ENCODE measurements at regions not wholly inside any gene's neighbourhood (a gene's known extent, or its start where the extent isn't known, plus 50 kb on each side); places are given as distances from the start of the nearest gene placed in this dataset.

DNA sequence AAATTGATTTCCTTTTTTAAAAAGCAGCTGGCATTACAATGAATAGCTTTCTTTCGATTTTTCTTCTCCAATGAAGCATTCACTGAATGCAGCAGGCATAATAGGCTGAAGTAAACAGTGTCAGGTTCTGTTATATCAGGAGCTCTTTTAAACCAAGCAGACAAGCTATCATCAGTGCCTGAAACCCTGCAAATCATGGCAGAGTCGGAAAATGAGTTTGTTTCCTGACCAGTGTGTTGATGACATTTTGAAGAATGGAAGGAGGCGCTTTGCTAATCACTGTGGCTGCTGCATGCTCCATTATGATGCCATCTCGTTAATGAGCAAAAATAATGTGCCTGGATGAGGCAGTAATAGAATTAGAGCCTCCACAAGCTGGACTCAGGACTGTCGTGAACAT lies 284.5 kb downstream of the ZNF608 start:
- no peak for DNase-seq (ENCODE audit: low read depth)

DNA sequence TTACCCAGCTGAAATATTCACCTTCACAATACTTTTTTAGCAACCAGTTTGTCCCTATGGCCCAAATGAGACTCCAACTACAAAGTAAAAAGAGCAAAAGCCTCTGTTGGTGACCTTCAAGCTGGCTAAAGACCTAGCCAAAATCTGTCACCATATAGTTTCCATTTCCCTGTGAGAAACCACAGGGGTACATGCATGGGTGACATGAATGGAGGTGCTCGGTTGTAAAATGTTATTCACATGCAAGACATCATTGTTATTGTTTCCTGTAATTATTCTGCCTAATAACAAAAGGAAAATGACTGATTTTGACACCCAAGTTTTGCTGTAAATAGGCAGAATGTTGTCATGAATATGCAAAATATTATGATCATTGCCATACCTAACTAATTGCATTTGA lies 285.3 kb downstream of the ZNF608 start:
- DNase-seq (ENCODE audit: low read depth), result no peak

- no peak for DNase-seq (ENCODE audit: low read depth)
Measured at GRCh38 chr5:124460642-124461041, 285.8 kb downstream of the ZNF608 start.

DNA sequence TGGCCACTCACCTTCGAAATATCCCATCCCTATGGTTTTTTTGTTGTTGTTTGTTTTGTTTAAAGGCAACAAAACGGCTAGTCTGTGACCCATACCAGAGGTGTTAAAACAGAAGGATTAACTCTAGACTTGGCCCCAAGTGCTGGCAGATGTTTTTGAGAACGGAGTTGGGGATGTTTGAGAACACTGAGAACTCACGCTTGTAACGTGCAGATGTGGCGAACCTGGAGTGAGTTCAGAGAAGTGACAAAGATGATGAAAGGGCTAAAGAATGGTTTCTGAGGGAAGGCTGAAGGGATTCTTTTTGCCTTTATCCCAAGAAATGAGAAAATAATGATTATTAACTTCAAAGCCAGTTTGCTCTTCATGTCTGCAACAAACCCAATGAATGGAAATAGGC lies 286.5 kb downstream of the ZNF608 start:
- DNase-seq (ENCODE audit: low read depth), result no peak

- DNase-seq (ENCODE audit: low read depth), result no peak
Measured at GRCh38 chr5:124457901-124458300, 288.5 kb downstream of the ZNF608 start.

DNA sequence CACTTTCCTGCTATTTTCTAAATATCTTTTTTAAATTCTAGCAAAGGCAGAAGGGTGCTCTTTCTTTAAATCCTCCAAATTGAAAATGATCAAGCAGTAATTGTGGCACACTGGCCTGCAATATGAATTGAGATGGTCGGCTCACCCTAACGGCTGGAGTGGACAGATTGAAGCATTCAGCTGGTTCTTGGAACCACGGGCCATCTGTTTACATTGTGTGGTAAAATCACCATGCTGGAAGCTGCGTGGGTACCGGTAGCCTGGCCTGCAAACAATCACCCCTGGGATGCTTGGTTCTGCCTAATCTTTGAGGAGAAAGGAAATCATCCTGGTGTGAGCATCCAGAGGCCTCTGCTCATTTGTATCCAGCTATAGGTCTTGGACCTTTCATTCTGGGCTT lies 289.3 kb downstream of the ZNF608 start:
- DNase-seq (ENCODE audit: low read depth), result no peak

DNA sequence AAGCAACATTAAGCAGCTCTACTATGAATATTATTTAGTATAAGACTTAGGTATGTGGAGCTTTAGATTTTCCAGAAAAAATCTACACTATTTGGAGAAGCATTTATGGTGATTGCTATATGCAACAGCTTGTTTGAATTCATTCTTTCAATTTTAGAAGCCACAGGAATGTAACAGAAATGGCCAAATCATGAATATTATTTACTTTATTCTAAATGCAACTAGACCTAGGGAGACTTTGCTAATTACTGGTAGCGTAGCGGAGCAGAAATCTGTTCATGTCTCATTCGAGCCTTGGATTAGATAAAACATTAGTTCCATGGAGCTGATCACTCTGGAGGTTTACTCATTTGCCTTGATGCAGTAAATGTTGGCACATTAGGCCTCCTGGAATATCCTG lies 290.2 kb downstream of the ZNF608 start:
- no peak for DNase-seq (ENCODE audit: low read depth)

DNA sequence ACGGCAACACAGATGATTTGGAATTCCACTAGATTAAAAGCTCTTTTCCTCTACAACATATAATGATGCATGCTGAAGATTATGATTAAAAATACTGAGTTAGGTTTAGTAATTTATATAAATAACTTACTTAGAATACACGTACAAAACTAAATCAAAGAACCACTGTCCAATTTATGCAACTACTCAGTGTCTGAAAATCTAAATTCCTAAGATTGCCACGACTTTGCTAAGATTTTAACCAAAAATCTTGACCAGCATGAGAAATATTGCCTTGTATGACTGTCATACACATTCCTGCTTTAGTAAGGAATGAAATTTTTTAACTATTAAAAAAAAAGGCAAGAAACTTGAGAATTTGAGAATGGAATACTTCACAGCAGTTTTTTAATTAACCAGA lies 292.4 kb downstream of the ZNF608 start:
- DNase-seq (ENCODE audit: low read depth), result no peak

DNA sequence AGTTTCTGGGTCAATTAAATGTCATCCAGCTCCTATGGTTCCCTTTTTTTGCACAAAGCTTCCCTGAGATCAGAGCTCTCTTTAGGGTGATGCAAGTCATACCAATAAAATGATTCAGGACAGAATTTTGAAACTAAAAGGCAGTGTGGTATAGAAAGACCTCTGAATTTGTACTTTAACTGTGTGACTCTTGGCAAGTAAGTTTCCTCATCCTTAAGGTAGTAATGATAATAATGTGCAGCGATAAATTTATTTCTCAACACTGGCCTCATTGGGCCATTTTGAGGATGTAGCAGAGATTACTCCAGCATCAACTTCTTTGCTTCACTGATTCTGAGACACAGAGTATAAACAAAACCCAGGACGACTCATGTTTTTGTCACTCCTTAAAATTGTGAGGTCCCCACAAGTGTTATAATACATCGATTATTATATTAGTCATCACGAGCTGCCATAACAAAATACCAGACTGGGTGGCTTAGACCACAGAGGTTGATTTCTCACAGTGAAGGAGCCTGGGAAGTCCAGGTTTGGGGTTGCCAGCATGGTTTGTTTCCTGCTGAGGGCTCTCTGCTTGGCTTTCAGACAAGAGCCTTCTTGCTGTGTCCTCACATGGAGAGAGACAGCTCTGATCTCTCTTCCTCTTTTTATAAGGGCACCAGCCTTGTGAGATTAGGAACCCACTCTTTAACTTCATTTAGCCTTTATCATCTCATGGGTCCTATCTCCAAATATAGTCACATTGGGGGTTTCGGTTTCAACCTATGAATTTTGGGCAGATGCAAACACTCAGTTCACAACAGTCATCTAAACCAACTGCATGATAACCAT lies 293.0 kb downstream of the ZNF608 start:
- no peak for DNase-seq (ENCODE audit: low read depth)

- no peak for DNase-seq (ENCODE audit: low read depth)
Measured at GRCh38 chr5:124452412-124452811, 294.0 kb downstream of the ZNF608 start.

- DNase-seq (ENCODE audit: low read depth), result no peak
Measured at GRCh38 chr5:124451721-124452383, 294.6 kb downstream of the ZNF608 start.

DNA sequence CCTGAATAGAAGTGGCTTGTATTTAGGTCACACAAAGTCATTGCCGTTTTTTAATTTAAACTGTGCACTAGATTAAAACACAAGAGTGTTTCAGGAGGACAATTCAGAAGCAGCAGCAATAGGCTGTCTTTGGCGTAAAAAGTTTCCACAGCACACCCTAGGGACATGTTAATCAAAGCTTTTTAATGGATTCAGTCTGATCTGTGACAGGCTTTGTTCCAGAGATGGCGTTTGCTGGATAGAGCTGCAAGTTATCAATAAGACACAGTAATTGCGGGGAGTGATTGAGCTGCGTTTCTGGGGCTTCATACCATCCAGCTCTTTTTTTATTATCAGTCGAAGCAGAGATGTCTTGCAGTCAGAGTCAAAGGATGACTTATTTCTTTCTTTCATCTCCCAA lies 300.3 kb downstream of the ZNF608 start:
- DNase-seq (ENCODE audit: low read depth), result no peak

- DNase-seq (ENCODE audit: low read depth), result no peak
Measured at GRCh38 chr5:124445070-124445619, 301.3 kb downstream of the ZNF608 start.

DNA sequence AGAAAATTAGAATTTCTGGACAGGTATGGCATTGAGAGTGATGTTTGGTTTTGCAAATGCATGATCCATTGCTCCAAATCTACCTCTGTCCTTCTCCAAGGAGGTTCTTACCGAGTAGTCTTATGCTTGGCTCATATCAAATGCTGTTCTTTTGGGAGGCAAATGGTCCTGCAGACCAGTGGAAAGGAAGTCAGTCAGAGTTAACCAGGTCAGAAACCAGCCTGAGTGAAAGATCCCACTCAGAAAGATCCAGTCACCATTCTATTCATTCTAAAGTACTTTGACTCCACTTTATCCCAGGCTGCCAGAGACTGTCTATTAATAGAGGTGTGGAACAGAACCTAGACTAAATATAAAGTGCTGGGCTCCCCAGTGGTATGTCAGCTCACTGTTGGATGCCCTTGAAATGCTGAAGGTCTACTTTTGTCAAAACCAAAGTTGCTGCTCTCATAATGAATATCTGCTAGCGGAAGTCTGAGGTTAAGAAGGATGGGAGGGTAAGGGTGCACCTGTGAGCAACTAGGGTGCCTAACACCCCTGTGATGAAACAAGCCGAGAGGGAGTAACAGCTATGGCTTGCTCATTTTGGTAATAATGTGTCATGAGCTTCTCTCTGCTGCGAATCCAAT lies 302.2 kb downstream of the ZNF608 start:
- no peak for DNase-seq (ENCODE audit: low read depth)

DNA sequence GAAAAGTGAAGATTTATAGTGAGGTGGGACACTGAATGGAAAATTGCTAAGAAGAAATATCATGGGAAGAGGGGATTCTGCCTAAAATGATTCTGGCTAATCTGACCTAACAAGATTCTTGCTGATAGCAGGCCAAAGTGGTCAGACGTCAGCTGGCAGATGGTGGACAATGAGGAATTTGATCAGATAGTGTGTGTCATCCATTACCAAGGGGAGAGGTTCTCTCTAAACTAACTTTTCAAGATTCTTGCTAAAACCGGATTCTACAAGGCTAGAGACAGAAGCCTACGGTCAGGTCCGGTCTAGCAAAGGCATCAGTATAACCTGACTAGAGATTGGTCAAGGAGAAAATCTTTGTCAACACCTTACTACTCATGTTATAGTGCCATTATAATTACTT lies 306.0 kb downstream of the ZNF608 start:
- no peak for DNase-seq (ENCODE audit: low read depth)

DNA sequence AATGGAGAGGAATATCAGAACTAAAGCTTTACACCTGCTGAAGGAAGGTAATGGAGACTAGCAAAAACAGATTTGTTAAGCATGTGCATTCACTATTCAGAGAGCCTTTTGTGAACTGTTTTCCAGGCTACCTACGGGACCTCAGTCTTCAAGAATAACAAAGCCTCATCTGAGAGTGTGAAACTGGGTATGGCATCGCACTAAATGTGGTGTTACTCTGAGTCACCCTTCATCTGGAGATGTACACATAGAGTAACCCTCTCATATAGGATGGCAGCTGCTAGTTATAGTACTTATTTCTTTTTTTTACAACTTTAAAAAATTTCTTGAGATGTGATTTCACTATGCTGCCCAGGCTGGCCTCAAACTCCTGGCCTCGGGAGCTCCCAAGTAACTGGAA lies 306.8 kb downstream of the ZNF608 start:
- no peak for DNase-seq (ENCODE audit: low read depth)

GRCh38 chr5:124438903-124439281 lies 307.5 kb downstream of the ZNF608 start:
- DNase-seq (ENCODE audit: low read depth), result no peak

DNA sequence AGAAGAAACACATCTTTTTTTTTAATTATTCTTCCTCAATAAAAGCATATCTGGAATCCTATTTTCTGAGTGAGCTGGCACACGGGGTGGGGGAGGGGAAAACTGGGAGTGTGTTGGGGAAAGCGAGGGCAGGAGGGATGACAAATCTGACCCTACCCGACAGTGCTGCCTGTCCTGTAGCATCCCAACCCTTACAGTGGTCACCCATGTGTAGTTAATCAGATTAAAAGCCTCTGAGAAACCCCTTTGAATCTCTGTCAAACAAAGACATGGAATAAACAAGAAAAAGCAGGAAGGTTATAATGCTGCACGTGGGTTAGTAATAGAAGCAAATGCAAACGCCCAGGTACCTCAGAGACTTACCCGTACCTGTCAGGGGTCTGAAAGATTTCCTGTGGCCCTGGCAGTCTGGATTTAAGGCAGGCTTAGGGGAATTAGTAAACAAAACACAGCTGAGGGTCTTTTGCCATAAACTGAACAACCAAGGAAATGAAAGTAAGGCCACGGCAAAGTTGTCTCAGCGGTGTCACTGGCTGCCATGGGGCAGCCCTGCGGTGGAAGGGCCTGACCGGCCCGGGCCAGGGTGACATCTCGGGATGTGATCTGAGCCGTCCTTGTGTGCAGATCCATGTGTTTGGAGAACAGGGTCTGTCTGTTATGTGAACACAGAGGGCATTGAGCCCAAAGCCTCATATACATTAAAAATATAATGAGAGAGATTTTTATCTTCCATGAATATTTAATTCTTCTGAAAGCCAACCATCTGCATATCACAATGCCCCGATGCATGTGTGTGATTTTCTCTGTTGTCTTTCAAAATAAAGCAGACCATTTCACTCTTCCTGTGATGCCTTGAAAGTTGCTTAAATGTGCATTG lies 308.2 kb downstream of the ZNF608 start:
- DNase-seq (ENCODE audit: low read depth), result no peak

GRCh38 chr5:124436294-124436693 lies 310.1 kb downstream of the ZNF608 start:
- no peak for DNase-seq (ENCODE audit: low read depth)

GRCh38 chr5:124433170-124433569 lies 313.3 kb downstream of the ZNF608 start:
- DNase-seq (ENCODE audit: low read depth), result no peak

- DNase-seq (ENCODE audit: low read depth), result no peak
Measured at GRCh38 chr5:124421584-124421983, 324.9 kb downstream of the ZNF608 start.

DNA sequence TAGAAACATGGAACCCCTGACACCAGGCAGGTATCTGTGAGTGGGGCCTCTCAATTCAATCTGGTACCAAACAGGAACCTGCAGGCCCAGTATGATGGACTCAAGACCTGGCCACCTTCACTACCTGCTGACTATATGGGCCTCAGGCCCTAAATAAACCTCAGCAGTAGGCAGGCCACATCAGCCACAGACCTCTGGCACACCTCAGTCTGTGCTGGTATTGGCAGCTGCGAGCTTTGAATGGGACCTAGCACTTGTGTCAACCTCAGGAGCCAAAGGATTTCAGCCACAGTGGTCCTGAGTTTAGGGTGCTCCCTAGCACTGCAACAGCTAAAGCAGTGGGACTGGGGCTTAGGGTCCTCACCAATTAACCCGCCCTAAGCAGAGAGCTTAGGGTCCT lies 325.5 kb downstream of the ZNF608 start:
- no peak for DNase-seq (ENCODE audit: low read depth)

All from activated T-cell treated with anti-CD3 and anti-CD28 coated beads for 1 hour (primary cell).